B cell (primary cell): ENCODE measurements at regions not wholly inside any gene's neighbourhood (a gene's known extent, or its start where the extent isn't known, plus 50 kb on each side); places are given as distances from the start of the nearest gene placed in this dataset.

Experiments
- ATAC-seq: fragments of 200-7000 bp; cut with Tn5 transposase; one replicate; pipeline ENCODE4 v1.10.0; 2021; ENCODE audit warnings: low read depth, mild to moderate bottlenecking, moderate number of reproducible peaks, moderate library complexity
- CTCF ChIA-PET: fragments of 350-600 bp; sonication (Branson Sonifier 250); formaldehyde crosslinking; loops from one replicate; lab custom pipeline; 2021; ENCODE audit warnings: antibody characterized with exemption, inconsistent platforms; lab: Charles Lee
- POLR2A ChIA-PET: fragments of 350-600 bp; sonication (Branson Sonifier 250); formaldehyde crosslinking; loops from one replicate; lab custom pipeline; 2021; ENCODE audit warnings: antibody characterized with exemption; lab: Charles Lee
- DNase-seq: peaks from one replicate; pipeline ENCODE4 v3.0.0; 2013
- H2AFZ ChIP-seq: 2 replicates; pipeline ENCODE4 v1.6.1; 2012; ENCODE audit warnings: mild to moderate bottlenecking, low read depth, low read length; ENCODE audit not compliant: insufficient read depth, poor library complexity, severe bottlenecking
- H3K27ac ChIP-seq, 2 donors: 1 replicate in 1 of 2; 2 replicates in 1 of 2; pipeline ENCODE4 v1.5.1; 2012 to 2013; ENCODE audit warnings: low read length in 2 of 2, mild to moderate bottlenecking in 2 of 2, moderate library complexity in 1 of 2
- H3K27me3 ChIP-seq, 4 experiments: fragments of 200-600 bp in 1 of 4; sonication (generic) in 1 of 4; replicated peaks in 1 of 4; 1 replicate in 2 of 4; 2 replicates in 2 of 4; pipeline versions ENCODE4 v1.6.1 to v1.7.0; 2013 to 2016; ENCODE audit warnings: low read length in 3 of 4, mild to moderate bottlenecking in 2 of 4, mixed read lengths in 1 of 4, moderate library complexity in 1 of 4; ENCODE audit not compliant: insufficient read depth in 4 of 4, control insufficient read depth in 3 of 4; ENCODE audit errors: control extremely low read depth in 1 of 4
- H3K36me3 ChIP-seq, 2 experiments: replicated peaks in 1 of 2; 1 replicate in 1 of 2; 2 replicates in 1 of 2; pipeline versions ENCODE4 v1.6.1 to v1.7.1; 2013; ENCODE audit warnings: low read length in 1 of 2; ENCODE audit not compliant: insufficient read depth in 2 of 2, control insufficient read depth in 1 of 2; ENCODE audit errors: control extremely low read depth in 1 of 2, extremely low read depth in 1 of 2
- H3K4me1 ChIP-seq, 2 donors: fragments of 200-600 bp in 1 of 2; sonication (generic) in 1 of 2; 1 replicate in 1 of 2; 2 replicates in 1 of 2; pipeline versions ENCODE4 v1.5.1 to v1.6.1; 2013 to 2017; ENCODE audit warnings: low read length in 2 of 2; ENCODE audit not compliant: control insufficient read depth in 2 of 2, insufficient read depth in 2 of 2
- H3K4me2 ChIP-seq: replicated peaks from 2 replicates; pipeline ENCODE3; 2012; ENCODE audit warnings: mild to moderate bottlenecking, low read depth, low read length; ENCODE audit not compliant: poor library complexity, severe bottlenecking
- H3K4me3 ChIP-seq, 5 experiments: fragments of 200-600 bp in 1 of 5; sonication (generic) in 1 of 5; 1 replicate in 3 of 5; 2 replicates in 2 of 5; pipeline versions ENCODE4 v1.5.1 to v1.7.0; 2011 to 2016; ENCODE audit warnings: low read length in 4 of 5, mild to moderate bottlenecking in 4 of 5, low read depth in 2 of 5, control low read depth in 1 of 5, moderate library complexity in 1 of 5; ENCODE audit not compliant: insufficient read depth in 1 of 5; ENCODE audit errors: control extremely low read depth in 1 of 5, extremely low read depth in 1 of 5
- H3K79me2 ChIP-seq: fragments of 200-600 bp; sonication (generic); one replicate; pipeline ENCODE4 v1.6.0; 2016; ENCODE audit warnings: low read length; ENCODE audit not compliant: control insufficient read depth, insufficient read depth
- H3K9ac ChIP-seq: fragments of 200-600 bp; sonication (generic); 2 replicates; pipeline ENCODE4 v1.6.1; 2017; ENCODE audit warnings: mild to moderate bottlenecking, low read length, moderate library complexity
- H3K9me3 ChIP-seq, 3 donors: one replicate each; pipeline versions ENCODE4 v1.6.1 to v1.7.1; 2013; ENCODE audit warnings: low read length in 2 of 3; ENCODE audit not compliant: control insufficient read depth in 2 of 3, insufficient read depth in 1 of 3; ENCODE audit errors: control extremely low read depth in 1 of 3
- H4K20me1 ChIP-seq: 2 replicates; pipeline ENCODE4 v1.6.0; 2012; ENCODE audit warnings: mild to moderate bottlenecking, low read length; ENCODE audit not compliant: insufficient read depth, control insufficient read depth, poor library complexity, severe bottlenecking
- H3K27ac Mint-ChIP-seq: one replicate; pipeline ENCODE4 v1.8.0; 2021; ENCODE audit warnings: mixed read lengths
- H3K27me3 Mint-ChIP-seq: one replicate; pipeline ENCODE4 v1.8.0; 2021; ENCODE audit warnings: mixed read lengths
- H3K4me1 Mint-ChIP-seq: one replicate; pipeline ENCODE4 v1.8.0; 2021; ENCODE audit warnings: mixed read lengths
- H3K4me3 Mint-ChIP-seq: one replicate; pipeline ENCODE4 v1.8.0; 2021; ENCODE audit warnings: mixed read lengths
- H3K9me3 Mint-ChIP-seq: one replicate; pipeline ENCODE4 v1.8.0; 2022; ENCODE audit warnings: mixed read lengths; ENCODE audit not compliant: insufficient read depth
- CTCF ChIP-seq: fragments of 200-600 bp; IDR thresholded peaks from one replicate; pipeline ENCODE4 v1.8.0; 2022; ENCODE audit warnings: antibody characterized with exemption, mild to moderate bottlenecking
- EZH2 ChIP-seq: IDR thresholded peaks from 2 replicates; pipeline ENCODE4 v1.6.1; 2012; ENCODE audit warnings: borderline replicate concordance, low read depth, mild to moderate bottlenecking, moderate library complexity, low read length; ENCODE audit not compliant: insufficient read depth, poor library complexity, severe bottlenecking
- WGBS: methylation state at CpG from one replicate; pipeline ENCODE4 v1.1.5; 2013; ENCODE audit warnings: missing lambda C conversion rate; ENCODE audit not compliant: insufficient coverage; 5-methylcytosine and 5-hydroxymethylcytosine counted together
- intact Hi-C: fragments of 100-400 bp; cut with micrococcal nuclease; formaldehyde crosslinking; loops from one replicate; pipeline ENCODE4 v1.10.0; 2022

DNA sequence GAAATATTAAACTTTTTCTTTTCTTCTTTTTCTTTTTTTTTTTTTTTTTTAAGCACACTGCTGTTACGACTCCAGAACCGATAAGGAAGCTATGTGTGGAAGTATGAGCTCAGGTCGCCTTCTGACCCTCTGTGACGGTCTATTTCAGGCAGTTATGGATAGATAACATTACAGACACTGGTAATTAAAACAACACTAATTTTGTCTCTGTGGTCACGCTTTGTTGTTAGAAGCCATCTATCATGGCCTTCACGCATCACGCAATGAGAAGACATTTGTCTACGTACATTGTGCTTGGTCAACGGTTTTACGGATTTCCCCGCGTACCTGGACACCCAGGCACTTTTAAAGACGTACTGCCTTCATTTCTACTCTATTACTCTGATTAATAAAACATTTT lies 306.0 kb upstream of the ZNF507 start:
- ATAC-seq = no peak
- Histone ChIP-seq H3K27me3 (peaks cover 0 to 4% (median under 1%) of the 10 kb centered on the region in 4 experiments), H2AFZ (no peak overlapping the region), H3K27ac (no peak overlapping the region), H3K9me3 (peaks cover 0 to 9% (median 0%) of the 10 kb centered on the region in 3 donors), H3K4me3 (no peak overlapping the region), H3K4me1 (no peaks in the 10 kb centered on the region), H3K4me2 (no peak overlapping the region), H3K9ac (no peak overlapping the region), H3K79me2 (no peaks in the 10 kb centered on the region), H4K20me1 (no peaks in the 10 kb centered on the region), H3K36me3 (no peaks in the 10 kb centered on the region)
- Mint-ChIP-seq H3K4me3 (no peak overlapping the region), H3K27ac (no peak overlapping the region), H3K9me3 (no peaks in the 10 kb centered on the region), H3K27me3 (peaks cover 8% of the 10 kb centered on the region), H3K4me1 (no peaks in the 10 kb centered on the region)
- intact Hi-C loops = no loop called here
- POLR2A ChIA-PET = no interaction called here
- WGBS = 97% methylated on average over 5 of the region's 13 CpGs
- TF ChIP-seq CTCF (no peak), EZH2 (no peak)
- CTCF ChIA-PET = no interaction called here
- DNase-seq = no peak

DNA sequence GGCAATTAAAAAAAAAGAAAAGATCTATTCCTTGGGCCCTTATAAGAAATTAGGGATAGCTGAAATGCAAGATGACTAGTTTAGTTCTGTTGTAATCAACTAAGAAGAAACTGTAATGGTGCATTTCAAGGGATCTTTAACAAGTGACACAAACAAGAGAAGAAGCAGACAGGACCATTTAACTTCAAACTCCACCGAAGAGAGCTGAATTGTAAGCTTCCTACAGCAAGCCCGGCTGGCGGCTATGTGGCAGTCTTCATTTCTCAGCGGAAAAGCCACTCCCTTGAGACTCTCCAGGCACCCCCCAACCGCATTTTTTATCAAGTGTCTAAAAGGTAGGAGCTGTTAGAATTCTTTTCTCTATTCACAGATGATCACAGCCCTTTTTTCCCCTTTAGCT lies 305.2 kb upstream of the ZNF507 start:
- Histone ChIP-seq H3K4me2 (no peak overlapping the region), H3K4me1 (no peaks in the 10 kb centered on the region), H3K27ac (no peak overlapping the region), H2AFZ (no peak overlapping the region), H3K79me2 (no peaks in the 10 kb centered on the region), H4K20me1 (no peaks in the 10 kb centered on the region), H3K36me3 (no peaks in the 10 kb centered on the region), H3K27me3 (peaks cover 0 to 6% (median 2%) of the 10 kb centered on the region in 4 experiments), H3K4me3 (no peak overlapping the region), H3K9me3 (peaks cover 0 to 5% (median 0%) of the 10 kb centered on the region in 3 donors), H3K9ac (no peak overlapping the region)
- Mint-ChIP-seq H3K4me3 (no peak overlapping the region), H3K27me3 (peaks cover 8% of the 10 kb centered on the region), H3K27ac (no peak overlapping the region), H3K4me1 (no peaks in the 10 kb centered on the region), H3K9me3 (no peaks in the 10 kb centered on the region)
- ATAC-seq (no peak), DNase-seq (no peak)
- POLR2A ChIA-PET = no interaction called here
- CTCF ChIA-PET = no interaction called here
- TF ChIP-seq CTCF (no peak), EZH2 (no peak)
- intact Hi-C loops = no loop called here
- WGBS = 100% methylated on average over 2 of the region's 5 CpGs
